A673 (cell line): ENCODE measurements at regions not wholly inside any gene's neighbourhood (a gene's known extent, or its start where the extent isn't known, plus 50 kb on each side); places are given as distances from the start of the nearest gene placed in this dataset.

Source experiments
- BruUV-seq: library from RNA; stranded (reverse); fragments of 400-500 nt; replicated peaks from 2 replicates; lab custom pipeline; 2021; lab: Mats Ljungman, UMichigan
- CTCF ChIA-PET: fragments of 300-600 bp; sonication (Branson Sonifier 250); formaldehyde crosslinking; loops from one replicate; lab custom pipeline; 2022; ENCODE audit warnings: antibody characterized with exemption; lab: Charles Lee
- POLR2A ChIA-PET: fragments of 300-600 bp; sonication (Branson Sonifier 250); formaldehyde crosslinking; loops from one replicate; lab custom pipeline; 2022; ENCODE audit warnings: antibody characterized with exemption; ENCODE audit not compliant: low non-redundant PET; lab: Charles Lee
- DNase-seq: peaks from one replicate; pipeline ENCODE4 v3.0.0-alpha.2; 2015; ENCODE audit warnings: low spot score
- H3K27ac ChIP-seq: fragments of 200-600 bp; sonication (generic); 2 replicates; pipeline ENCODE4 v1.5.1; 2016; ENCODE audit warnings: mixed run types, low read depth, mild to moderate bottlenecking, mixed read lengths, antibody characterized with exemption, low read length; ENCODE audit not compliant: poor library complexity, severe bottlenecking
- H3K27me3 ChIP-seq: fragments of 200-600 bp; sonication (generic); replicated peaks from 2 replicates; pipeline ENCODE4 v1.6.1; 2017; ENCODE audit warnings: mixed run types, low read depth, mild to moderate bottlenecking, mixed read lengths, antibody characterized with exemption, low read length; ENCODE audit not compliant: insufficient read depth, poor library complexity
- H3K36me3 ChIP-seq: fragments of 200-600 bp; sonication (generic); 2 replicates; pipeline ENCODE4 v1.6.1; 2016; ENCODE audit warnings: mixed run types, mild to moderate bottlenecking, mixed read lengths, antibody characterized with exemption, low read length; ENCODE audit not compliant: insufficient read depth, poor library complexity, severe bottlenecking
- H3K4me1 ChIP-seq: fragments of 200-600 bp; sonication (generic); 2 replicates; pipeline ENCODE4 v1.6.1; 2017; ENCODE audit warnings: mixed run types, mild to moderate bottlenecking, mixed read lengths, antibody characterized with exemption, low read length; ENCODE audit not compliant: insufficient read depth, poor library complexity, severe bottlenecking
- H3K4me3 ChIP-seq: fragments of 200-600 bp; sonication (generic); 2 replicates; pipeline ENCODE4 v1.5.1; 2016; ENCODE audit warnings: low read depth, mixed run types, mild to moderate bottlenecking, mixed read lengths, low read length; ENCODE audit not compliant: poor library complexity, severe bottlenecking
- H3K9me3 ChIP-seq: fragments of 200-600 bp; sonication (generic); 2 replicates; pipeline ENCODE4 v1.6.1; 2016; ENCODE audit warnings: mixed run types, low read depth, mild to moderate bottlenecking, mixed read lengths, antibody characterized with exemption, low read length; ENCODE audit not compliant: poor library complexity, severe bottlenecking
- EZH2 ChIP-seq: fragments of 200-600 bp; sonication (generic); IDR thresholded peaks from 2 replicates; pipeline ENCODE4 v1.6.1; 2017; ENCODE audit warnings: borderline replicate concordance, low read depth, mild to moderate bottlenecking, mixed read lengths, antibody characterized with exemption, low read length; ENCODE audit not compliant: poor library complexity, severe bottlenecking
- intact Hi-C: fragments of 100-400 bp; cut with micrococcal nuclease; formaldehyde crosslinking; loops from one replicate; pipeline ENCODE4 v1.10.0; 2022; ENCODE audit not compliant: unreplicated experiment
- TF ChIP-seq, protein P1 (sequence below): fragments of 300-800, 200-600 bp; sonication (generic); conservative IDR thresholded peaks from 2 replicates; pipeline ENCODE4 v1.5.1; 2017; ENCODE audit warnings: low read depth, mild to moderate bottlenecking, antibody characterized with exemption, low read length, moderate library complexity, mixed read lengths

DNA sequence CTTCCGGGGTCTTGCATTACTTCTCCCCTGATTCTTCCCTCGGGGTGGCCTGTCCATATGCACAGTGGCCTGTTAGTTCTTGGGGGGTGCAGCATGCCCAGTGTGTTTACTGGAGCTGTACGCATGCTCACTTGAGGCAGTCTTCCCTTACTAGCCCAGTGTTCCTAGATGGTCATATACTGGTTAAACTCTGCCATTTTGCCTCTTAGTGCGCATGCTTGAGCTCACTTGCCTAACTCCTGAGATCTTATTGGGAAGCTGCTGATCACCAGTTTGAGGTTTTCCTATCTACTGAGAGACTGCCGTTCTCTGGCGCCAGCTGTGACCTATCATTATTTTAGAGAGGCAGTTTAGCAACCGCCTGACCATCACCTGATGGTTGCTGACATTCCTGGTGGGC, 571.2 kb downstream of the ADCYAP1 start:
- Histone ChIP-seq H3K4me1 (no peaks in the 10 kb centered on the region), H3K9me3 (no peaks in the 10 kb centered on the region), H3K36me3 (no peaks in the 10 kb centered on the region), H3K27me3 (peaks cover 11% of the 10 kb centered on the region), H3K4me3 (no peak overlapping the region), H3K27ac (no peak overlapping the region)
- CTCF ChIA-PET, result no interaction called here
- TF ChIP-seq, protein P1, sequence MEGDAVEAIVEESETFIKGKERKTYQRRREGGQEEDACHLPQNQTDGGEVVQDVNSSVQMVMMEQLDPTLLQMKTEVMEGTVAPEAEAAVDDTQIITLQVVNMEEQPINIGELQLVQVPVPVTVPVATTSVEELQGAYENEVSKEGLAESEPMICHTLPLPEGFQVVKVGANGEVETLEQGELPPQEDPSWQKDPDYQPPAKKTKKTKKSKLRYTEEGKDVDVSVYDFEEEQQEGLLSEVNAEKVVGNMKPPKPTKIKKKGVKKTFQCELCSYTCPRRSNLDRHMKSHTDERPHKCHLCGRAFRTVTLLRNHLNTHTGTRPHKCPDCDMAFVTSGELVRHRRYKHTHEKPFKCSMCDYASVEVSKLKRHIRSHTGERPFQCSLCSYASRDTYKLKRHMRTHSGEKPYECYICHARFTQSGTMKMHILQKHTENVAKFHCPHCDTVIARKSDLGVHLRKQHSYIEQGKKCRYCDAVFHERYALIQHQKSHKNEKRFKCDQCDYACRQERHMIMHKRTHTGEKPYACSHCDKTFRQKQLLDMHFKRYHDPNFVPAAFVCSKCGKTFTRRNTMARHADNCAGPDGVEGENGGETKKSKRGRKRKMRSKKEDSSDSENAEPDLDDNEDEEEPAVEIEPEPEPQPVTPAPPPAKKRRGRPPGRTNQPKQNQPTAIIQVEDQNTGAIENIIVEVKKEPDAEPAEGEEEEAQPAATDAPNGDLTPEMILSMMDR, result no peak
- no peak for TF ChIP-seq EZH2
- DNase-seq, result no peak
- no TSS peak for BruUV-seq
- POLR2A ChIA-PET, result no interaction called here
- intact Hi-C loops, result no loop called here

DNA sequence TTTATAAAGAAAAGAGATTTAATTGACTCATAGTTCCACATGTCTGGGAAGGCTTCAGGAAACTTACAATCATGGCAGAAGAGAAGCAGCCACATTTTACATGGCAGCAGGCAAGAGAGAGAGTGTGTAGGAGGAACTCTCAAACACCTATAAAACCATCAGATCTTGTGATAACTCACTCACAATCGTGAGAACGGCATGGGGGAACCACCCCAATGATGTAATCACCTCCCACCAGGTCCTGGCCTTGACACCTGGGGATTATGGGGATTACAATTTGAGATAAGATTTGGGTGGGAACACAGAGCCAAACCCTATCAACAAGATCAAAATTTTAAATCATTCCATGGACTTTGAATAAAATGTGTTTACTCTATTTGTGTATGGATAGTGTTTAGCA, 575.6 kb downstream of the ADCYAP1 start:
- ChIA-PET CTCF (no interaction called here), POLR2A (no interaction called here)
- H3K27me3 ChIP-seq, result peaks cover 7% of the 10 kb centered on the region
- H3K36me3 ChIP-seq, result no peaks in the 10 kb centered on the region
- TF ChIP-seq EZH2, result no peak
- TF ChIP-seq, protein P1, result no peak
- DNase-seq, result no peak
- H3K9me3 ChIP-seq, result no peaks in the 10 kb centered on the region
- H3K27ac ChIP-seq, result no peak overlapping the region
- H3K4me1 ChIP-seq, result no peaks in the 10 kb centered on the region
- no peak overlapping the region for H3K4me3 ChIP-seq
- intact Hi-C loops, result no loop called here
- no TSS peak for BruUV-seq

DNA sequence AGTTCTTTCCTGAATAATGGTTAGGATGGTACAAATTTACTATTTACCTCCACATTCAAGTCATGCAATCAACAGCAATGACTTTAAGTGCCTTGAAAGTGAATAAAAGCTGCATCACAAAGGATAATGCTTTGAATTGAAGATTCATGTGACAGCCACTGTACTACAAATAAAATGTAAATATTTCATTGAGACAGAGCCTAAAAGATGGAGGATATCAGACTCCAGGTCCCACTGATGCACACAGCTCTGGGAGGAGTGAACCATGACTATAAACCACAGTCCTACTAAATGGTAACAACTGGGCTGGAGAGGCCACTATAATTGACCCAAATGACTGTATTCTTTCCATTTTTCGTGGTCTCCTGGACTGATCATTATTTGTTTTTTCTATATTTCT, 576.9 kb downstream of the ADCYAP1 start:
- no peak overlapping the region for H3K27ac ChIP-seq
- intact Hi-C loops, result no loop called here
- TF ChIP-seq, protein P1, result no peak
- no peak for TF ChIP-seq EZH2
- H3K36me3 ChIP-seq, result no peaks in the 10 kb centered on the region
- no TSS peak for BruUV-seq
- peaks cover 7% of the 10 kb centered on the region for H3K27me3 ChIP-seq
- no peak for DNase-seq
- H3K4me1 ChIP-seq, result no peaks in the 10 kb centered on the region
- CTCF ChIA-PET, result no interaction called here
- no peaks in the 10 kb centered on the region for H3K9me3 ChIP-seq
- no peak overlapping the region for H3K4me3 ChIP-seq
- POLR2A ChIA-PET, result no interaction called here
